SK-N-MC (cell line): ENCODE measurements at regions not wholly inside any gene's neighbourhood (a gene's known extent, or its start where the extent isn't known, plus 50 kb on each side); places are given as distances from the start of the nearest gene placed in this dataset.

ENCODE experiments used
- EZH2 ChIP-seq: fragments of 200-600 bp; sonication (generic); IDR thresholded peaks from one replicate; pipeline ENCODE4 v1.6.1; 2017; ENCODE audit warnings: antibody characterized with exemption
- POLR2AphosphoS5 ChIP-seq: IDR thresholded peaks from 2 replicates; pipeline ENCODE4 v1.6.1; 2012; ENCODE audit warnings: mild to moderate bottlenecking, low read depth, low read length, borderline replicate concordance

GRCh38 chrX:134738986-134739740 lies 57.8 kb downstream of the PABIR2 start:
- TF ChIP-seq EZH2 (no peak), POLR2AphosphoS5 (no peak)
